Ovary (tissue), 3 donors: ENCODE measurements at regions not wholly inside any gene's neighbourhood (a gene's known extent, or its start where the extent isn't known, plus 50 kb on each side); places are given as distances from the start of the nearest gene placed in this dataset.

ENCODE experiments used
- EP300 ChIP-seq: sonication (generic); formaldehyde crosslinking; IDR thresholded peaks from one replicate; pipeline ENCODE4 v1.6.1; 2017; ENCODE audit warnings: antibody characterized with exemption
- TF ChIP-seq, protein P1 (sequence below), 3 donors: fragments of 450-650 bp in 2 of 3; fragments of 200-600 bp in 1 of 3; IDR thresholded peaks; one replicate each; pipeline versions ENCODE4 v1.5.1 to v1.8.0; 2016 to 2022; ENCODE audit warnings: antibody characterized with exemption in 3 of 3, mild to moderate bottlenecking in 1 of 3
- donor health status: DM: no; HTN: no; CAD: no.

DNA sequence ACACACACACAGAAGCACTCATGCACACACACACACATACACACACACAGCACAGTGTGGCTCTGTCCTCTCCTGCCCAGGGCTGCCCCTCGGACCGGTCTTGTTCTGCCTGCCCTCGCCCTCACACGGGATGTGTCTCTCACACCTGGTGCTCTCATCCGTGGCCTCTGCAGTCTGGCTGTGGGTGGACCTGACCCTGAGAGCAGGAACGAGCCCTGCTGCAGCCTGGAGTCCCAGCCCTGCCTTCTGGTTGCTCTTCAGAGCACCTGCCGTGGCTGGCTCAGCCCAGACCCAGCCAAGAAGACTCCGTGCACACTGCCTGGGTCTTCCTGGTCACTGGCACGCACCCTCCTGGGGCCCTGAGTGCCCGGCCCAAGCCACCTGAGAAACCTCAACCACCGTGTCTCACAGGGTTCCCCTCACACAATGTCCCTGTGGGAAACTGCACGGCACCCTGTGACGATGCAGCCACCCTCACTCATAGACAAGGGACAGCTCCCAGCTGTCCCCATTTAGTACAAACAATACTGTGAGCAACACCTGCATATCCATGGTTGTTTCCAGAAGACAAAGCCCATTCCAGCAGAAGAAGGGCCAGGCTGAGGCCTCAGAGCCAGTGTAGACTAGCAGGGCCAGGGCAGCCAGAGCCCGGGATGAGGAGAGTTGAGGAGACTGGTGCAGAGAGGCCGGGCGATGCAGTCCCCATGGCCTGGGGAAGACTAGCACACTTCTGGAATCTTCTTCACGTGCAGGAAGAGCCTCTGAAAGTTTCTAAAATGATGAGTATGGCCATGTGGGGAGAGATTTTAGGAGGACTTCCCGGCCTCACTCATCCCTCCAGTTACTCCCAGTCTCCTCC is 234.0 kb downstream of the NPHP4 start:
- TF ChIP-seq, protein P1, sequence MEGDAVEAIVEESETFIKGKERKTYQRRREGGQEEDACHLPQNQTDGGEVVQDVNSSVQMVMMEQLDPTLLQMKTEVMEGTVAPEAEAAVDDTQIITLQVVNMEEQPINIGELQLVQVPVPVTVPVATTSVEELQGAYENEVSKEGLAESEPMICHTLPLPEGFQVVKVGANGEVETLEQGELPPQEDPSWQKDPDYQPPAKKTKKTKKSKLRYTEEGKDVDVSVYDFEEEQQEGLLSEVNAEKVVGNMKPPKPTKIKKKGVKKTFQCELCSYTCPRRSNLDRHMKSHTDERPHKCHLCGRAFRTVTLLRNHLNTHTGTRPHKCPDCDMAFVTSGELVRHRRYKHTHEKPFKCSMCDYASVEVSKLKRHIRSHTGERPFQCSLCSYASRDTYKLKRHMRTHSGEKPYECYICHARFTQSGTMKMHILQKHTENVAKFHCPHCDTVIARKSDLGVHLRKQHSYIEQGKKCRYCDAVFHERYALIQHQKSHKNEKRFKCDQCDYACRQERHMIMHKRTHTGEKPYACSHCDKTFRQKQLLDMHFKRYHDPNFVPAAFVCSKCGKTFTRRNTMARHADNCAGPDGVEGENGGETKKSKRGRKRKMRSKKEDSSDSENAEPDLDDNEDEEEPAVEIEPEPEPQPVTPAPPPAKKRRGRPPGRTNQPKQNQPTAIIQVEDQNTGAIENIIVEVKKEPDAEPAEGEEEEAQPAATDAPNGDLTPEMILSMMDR (IDR thresholded peaks at IDR 0.05): no peak
- no peak for TF ChIP-seq EP300
